NOMO-1 treated with dmso at 0.1 percent for 144 hours (cell line): ENCODE measurements at regions not wholly inside any gene's neighbourhood (a gene's known extent, or its start where the extent isn't known, plus 50 kb on each side); places are given as distances from the start of the nearest gene placed in this dataset.
A peak's percentile ranks its signal among the peaks of the same experiment; 100 is the strongest.
"Not testable (repeated sequence)": the region's sequence is repeated elsewhere in the genome, so short reads cannot be mapped to it uniquely, and the experiment has no call there.

Experiments used
- DNase-seq: peaks from one replicate; lab custom pipeline; 2025; ENCODE audit not compliant: unreplicated experiment; lab: John Stamatoyannopoulos, UW

DNA sequence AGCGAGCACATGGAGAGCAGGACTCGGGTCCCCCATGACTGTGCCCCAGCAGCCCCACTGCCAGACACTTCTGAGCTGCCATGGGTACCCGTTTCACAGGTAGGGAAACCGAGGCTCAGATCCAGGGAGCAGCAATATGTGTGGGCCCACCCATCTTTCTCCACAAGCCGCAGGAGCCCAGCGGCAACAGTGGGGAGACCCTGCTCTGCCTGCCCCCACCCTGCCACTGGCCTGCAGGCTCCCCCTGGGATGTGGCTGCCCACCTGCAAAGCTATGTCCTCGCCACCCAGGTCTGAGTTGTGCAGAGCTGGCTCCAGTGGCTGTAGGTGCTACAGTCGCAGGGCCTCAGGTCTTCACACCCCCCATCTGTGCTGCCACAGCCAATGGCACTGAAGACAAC lies 50.6 kb upstream of the C1QTNF9B start:
- DNase-seq = no peak

DNA sequence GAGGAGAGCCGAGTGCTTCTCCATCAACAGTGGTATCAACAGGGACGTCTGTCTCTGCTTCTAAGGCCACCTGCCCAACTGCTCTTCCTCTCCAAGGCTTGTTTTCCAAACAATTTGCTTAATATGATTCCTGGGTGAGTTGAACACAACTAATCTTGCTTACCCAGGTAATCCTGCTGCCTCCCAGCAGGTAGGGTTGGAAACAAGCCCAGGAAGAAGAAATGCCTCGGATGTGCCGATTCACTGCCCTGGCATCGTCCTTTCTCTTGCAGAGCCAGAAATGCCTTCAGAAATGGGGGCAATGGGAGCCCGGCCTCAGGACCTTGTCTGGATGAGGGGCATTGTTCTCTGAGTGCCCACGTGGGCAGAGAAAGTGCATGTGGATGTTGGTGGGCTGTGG lies 51.9 kb upstream of the C1QTNF9B start:
- DNase-seq = no peak

DNA sequence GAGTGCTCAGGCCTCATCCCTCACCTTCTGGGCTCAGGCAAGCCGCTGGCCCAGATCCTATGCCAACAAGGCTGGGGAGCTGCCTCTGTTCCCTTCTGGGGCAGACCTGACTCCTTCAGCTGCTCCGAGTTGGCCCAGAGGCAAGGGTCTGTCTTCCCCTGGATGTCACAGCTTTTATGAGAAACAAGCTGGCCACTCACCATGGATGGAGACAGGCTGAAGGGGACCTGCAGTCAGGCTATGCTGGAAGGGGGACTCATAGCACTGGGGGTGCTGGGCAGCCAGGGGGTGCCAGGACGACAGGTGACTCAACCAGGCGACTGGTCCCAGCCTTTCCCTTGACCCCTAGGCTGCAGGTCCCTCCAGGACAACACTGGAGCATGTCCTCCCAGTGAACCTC lies 52.4 kb upstream of the C1QTNF9B start:
- DNase-seq = no peak

DNA sequence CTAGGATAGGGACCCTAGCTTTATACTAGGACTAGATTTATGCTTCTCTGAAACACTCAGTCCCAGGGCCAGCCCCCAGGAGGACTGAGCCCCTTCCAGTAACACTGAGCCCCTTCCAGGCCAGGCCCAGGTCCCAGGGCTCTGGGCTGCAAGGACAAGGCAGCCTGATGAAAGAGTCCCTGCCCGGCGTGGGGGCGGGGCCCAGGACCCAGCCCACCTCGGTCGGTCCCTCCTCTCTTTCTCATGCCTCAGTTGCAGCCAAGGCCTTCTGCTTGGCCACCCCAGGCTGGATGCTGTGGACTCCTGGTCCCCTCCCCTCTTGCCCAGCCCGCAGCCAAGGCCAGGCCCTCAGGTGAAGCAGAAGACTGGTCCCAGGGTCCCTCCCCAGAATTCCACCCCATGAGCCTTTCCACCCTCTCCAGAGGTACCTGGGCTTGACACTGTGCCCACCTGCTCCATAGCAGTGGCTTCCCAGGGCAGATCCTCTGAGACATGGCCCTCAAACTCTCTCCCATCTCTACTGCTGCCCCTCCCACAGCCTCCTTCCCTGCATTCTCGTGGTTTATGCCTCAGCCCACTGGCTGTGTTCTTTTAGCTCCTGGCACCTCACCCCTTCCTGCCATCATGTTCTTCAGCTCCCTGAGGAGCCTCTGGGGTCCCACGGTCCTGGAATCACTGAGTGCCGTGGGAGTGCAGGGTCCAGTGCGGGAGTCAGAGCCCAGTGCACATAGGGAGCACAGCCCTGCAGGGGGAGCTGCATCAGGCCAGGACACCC lies 53.6 kb upstream of the C1QTNF9B start:
- DNase-seq = no peak

DNA sequence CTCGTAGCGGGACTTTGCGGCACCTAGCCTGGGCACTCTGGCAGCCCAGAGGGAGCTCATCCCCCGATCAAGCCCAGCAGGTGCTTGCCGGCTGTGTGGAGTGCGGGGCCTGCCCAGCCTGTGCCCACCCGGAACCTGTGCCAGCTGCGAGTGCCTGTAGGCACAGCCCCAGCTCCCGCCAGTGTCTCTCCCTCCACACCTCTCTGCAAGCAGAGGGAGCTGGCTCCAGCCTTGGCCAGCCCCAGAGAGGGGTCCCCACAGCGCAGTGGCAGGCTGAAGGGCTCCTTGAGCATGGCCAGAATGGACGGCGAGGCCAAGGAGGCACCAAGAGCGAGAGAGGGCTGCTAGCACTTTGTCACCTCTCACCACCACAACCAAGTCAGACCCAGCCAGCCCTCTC lies 55.5 kb upstream of the C1QTNF9B start:
- DNase-seq = no peak

DNA sequence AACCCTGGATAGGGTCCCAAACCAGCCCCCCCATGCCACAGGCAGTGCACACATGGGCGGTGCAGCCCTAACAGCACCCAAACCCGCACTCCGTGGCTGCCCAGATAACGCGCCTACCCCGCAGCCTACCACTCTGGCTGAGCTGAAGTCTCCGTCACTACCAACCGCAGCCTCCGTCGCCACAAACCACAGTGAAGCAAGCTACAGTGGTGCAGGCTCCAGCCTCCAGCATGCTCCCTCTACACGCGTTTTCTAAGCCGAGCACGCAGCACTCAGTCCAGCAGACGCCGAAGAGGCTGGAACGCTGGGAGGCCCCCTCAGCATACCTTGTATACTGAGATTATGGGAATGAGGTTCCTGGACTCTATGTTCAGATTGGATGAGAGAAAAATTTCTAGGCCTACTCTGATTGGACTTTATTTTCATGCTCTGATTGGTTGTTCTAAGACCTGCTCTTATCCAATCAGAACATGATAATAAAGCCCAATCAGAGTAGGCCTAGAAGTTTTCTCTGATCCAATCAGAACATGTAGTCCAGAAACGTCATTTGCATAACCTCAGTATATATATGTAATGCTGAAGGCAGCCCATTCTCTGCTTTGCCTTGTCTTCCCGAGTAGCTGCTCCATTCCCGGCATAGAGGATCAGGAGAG lies 56.7 kb upstream of the C1QTNF9B start:
- DNase-seq = no peak

DNA sequence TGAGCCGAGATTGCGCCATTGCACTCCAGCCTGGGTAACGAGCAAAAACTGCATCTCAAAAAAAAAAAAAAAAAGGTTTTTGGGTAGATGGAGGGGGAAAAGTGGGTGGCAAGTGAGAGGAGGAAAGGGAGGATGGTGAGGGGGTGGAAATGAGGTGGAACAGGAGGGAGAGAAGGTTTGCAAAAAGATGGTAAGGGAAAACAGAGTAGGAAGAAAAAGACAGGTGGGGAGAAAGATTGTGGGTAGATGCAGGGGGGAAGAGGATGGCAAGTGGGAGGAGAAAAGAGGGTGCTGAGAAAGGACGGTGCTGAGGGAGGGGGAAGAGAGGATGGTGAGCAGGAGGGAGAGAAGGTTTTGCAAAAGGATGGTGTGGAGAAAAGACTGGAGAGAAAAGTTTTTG lies 57.8 kb upstream of the C1QTNF9B start:
- no peak for DNase-seq

DNA sequence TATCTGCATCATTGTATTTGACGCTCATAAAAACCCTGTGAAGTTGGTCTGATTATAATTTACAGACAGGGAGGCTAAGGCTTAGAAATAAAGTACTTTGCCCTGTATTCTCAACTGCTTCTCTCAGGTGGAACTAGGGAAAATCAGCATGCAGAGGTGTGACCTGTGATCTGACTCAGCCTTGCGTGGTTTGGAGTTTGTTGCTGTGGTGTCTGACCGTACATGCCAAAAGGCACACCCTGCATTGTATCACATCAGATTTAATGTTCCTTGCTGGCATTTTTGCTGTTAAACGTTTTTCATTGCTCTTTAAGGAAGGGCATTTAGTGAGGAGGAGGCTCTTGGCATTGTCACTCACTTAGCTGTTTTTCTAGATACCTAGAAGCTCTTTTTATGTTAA lies 58.8 kb upstream of the C1QTNF9B start:
- no peak for DNase-seq

DNA sequence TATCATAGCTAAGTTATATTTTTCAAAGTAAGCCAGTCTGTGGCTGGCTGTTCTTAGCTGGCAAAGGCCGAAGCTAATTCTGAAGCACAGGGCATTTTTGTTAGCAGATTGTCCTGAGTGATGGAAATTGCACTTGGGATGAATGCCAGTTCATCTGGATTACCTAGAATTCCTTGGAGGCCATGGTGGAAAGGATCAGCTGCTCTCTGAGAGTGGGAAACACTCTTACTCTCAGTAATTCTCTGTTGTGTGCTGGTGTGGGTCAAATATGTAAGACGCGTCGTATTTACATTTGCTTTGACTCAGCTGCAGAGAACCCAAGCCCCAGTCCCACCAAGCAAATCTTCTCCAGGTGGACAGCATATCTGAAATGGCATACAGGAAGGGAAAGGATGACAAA lies 60.7 kb upstream of the C1QTNF9B start:
- DNase-seq = no peak

DNA sequence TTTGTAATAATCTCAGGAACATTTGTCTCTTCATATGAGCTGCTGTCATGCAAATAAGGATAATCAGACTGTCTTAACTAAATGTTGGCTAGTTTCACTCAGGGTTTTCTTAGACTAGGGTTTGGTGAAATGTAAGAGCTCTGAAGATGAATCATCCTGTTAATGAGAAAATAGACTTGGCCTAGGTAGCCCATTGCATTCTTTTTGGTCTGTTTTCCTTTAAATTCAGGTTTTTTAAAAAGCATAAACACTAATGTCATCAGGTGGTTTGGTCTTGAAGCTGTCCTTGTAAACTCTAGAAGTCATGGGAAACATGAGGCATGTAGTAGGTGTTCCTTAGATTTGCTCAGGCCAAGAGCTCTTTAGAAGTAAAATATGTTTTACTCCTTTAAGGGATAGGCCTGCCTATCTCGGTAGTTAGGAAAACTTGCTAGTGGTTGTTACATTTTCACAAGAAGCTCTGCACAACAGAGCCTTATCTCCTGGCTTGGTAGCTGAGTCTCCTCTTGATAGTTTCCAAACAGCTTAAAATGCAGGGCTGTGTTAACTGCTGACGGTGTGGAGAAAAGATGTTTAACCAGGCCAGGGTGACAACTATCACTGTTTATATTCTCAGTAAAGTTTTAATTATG lies 62.0 kb upstream of the C1QTNF9B start:
- no peak for DNase-seq

DNA sequence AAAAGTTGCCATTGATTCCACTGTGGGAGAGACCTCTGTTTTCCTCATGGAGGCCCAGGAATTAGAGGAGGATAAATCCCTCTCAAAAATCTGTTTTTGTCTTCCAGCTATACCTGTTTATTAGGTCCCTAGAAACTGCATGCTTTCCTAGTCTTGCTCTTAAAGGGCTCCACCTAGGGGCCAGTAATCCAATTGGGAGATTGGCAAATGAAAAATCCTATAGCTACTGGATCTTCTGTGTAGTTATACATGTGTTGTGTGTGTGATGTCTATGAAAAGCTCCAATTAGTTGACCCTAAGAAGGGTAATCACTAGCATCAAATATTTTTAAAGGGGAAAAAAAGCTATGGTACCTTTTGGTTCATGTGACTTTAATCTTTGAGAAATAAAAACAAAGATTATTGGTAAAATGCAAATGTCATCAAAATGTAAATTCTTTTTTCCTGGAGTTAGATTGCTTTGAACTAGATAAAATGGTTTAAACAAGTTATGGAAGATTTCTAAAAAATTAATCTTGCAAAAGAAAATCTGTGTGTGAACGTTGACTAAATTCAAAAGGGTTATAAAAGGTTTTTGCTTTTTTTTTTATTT lies 63.4 kb upstream of the C1QTNF9B start:
- DNase-seq = no peak

DNA sequence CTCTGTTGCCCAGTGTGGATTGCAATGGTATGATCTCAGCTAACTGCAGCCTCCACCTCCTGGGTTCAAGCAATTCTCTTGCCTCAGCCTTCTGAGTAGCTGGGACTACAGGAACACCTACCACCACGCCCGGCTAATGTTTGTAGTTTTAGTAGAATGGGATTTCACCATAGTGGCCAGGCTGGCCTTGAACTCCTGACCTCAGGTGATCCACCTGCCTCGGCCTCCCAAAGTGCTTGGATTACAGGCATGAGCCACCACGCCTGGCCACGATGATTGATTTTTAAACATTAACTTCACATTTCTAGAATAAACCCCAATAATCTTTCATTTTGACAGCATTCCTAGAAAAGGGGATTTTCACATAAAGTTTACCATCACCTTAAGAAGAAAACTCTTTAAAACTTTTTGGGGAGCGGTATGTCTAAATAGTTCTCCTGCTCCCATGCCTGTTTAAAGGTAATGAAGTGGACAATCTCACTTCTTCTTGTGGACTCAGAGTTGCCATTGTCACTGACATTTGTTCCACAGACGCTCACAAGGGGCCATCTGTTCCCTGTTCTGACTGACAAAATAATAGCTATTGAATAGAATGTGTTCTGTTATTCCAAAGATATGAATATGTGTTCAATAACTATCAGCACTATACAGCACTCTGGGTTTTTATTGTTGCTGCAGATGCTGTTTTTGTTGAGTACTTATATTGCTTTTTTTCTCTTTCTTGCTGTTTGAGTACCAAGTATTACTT lies 66.1 kb upstream of the C1QTNF9B start:
- no peak for DNase-seq

DNA sequence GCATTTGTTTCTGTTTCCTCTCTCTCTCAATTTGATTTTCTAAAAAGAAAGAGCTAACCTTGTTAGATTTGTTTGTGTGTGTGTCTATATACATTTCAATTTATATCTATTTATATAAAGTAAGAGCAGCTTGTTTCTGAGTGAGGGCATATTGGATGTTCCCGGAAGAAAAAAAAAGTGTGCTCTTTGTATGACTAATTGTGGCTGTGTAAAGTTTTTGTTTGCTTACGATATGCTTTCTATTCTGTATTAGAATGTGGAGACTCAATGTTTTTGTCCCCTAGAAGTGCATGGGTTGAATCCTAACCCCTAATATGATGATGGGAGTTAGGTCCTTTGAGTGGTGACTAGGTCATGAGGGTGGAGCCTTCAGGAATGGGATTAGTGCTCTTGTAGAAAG lies 66.6 kb upstream of the C1QTNF9B start:
- no peak for DNase-seq

DNA sequence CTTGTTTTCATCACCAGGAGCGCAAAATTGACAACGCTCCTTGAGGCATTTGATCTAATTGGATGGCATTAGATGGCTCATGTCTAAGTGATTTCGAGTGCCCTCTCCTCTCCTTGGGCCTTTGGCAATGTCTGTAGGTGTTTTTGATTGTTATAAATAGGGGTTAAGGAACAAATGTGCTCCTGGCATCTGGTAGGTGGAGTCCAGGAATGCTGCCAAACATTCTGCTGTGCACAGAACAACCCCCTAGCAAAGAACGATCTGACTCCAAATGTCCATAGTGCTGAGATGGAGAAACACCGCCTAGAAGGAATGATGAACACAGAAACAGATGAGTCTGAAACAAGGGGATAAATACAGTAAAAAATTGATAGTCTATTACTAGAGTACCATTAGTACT lies 68.0 kb upstream of the C1QTNF9B start:
- no peak for DNase-seq

DNA sequence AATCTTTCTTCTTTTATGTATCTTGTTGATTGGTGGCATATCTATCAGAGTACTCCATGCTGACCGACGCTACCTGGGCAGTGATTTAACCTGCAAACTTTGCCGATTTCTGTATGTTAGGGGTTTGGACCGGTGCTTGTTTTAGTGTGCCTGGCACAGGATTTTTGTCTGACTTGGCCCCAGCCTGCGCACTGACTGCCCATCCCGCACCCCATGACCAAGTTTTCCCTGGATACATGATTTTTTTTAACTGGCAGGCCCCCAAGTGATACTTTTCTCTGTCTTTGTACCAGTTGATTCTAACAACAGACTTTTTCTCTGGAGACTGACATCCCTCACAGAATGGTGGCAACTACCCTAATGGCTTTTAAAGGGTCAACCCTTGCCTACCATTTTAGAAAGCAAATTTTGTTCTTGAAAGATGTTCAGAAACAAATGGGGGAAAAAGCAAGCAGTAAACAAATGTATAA lies 69.0 kb upstream of the C1QTNF9B start:
- DNase-seq = no peak

DNA sequence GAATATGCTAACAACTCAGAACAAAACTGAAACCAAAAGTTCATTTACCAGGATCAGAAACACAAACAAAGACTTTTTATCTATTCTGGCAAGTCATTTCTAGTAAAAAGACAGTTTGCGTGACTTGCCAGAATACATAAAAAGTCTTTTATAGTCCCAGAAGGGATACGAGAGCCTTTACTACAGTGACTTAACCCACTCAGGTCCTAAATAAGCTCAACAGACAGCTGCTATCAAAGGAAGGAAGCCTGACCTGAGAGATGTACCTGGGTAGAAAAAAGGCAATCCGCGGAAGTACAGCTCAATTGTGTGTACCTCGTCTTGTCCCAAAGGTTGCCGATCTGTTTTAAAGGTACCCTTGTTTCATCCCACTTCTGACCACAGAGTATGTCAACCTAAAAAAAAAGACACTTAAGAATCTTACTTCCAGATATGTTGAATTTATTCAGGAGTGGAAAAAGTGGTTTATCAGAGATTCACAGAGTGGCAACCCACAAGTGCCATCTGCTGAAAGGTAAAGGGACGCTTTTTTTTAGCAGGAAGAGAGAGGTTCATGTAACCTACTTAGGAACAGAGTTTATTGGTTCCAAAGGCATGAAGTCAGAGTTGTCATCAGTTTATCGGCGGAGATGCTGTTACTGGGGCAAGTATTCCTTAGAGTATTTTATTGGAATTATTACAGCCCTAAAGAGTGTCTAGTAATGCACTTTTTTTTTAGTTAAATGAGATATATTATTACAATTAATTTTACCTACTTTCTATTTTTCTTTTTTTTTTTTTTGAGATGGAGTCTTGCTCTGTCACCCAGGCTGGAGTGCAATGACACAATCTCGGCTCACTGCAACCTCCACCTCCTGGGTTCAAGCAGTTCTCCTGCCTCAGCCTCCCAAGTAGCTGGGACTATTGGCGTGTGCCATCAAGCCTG lies 69.7 kb upstream of the C1QTNF9B start:
- DNase-seq = no peak

DNA sequence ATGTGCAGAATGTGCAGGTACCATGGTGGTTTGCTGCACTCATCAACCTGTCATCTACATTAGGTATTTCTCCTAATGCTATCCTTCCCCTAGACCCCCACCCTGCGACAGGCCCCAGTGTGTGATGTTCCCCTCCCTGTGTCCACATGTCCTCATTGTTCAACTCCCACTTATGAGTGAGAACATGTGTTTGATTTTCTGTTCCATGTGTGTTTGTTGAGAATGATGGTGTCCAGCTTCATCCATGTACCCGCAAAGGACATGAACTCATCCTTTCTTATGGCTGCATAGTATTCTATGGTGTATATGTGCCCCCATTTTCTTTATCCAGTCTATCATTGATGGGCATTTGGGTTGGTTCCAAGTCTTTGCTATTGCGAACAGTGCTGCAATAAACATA lies 70.5 kb upstream of the C1QTNF9B start:
- DNase-seq = not testable (repeated sequence)

DNA sequence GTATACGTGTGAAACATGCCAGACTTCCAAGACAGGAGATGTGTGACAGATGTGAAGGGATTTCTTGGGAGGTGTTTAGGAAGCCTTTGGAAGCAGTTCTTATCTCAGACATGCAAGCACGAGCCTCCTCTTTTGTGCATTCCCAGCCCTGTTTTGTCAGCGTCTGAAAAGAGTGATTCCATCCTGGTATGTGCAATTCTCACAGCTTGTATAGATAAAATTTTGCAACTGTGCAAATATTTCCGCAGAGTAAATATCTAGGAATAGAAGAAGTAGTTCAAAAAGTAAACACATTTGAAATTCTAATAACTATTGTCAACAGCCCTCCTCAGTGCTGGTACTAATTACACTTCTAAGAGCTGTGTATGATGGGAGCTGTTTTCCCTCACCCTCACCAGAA lies 72.3 kb upstream of the C1QTNF9B start:
- DNase-seq = no peak

DNA sequence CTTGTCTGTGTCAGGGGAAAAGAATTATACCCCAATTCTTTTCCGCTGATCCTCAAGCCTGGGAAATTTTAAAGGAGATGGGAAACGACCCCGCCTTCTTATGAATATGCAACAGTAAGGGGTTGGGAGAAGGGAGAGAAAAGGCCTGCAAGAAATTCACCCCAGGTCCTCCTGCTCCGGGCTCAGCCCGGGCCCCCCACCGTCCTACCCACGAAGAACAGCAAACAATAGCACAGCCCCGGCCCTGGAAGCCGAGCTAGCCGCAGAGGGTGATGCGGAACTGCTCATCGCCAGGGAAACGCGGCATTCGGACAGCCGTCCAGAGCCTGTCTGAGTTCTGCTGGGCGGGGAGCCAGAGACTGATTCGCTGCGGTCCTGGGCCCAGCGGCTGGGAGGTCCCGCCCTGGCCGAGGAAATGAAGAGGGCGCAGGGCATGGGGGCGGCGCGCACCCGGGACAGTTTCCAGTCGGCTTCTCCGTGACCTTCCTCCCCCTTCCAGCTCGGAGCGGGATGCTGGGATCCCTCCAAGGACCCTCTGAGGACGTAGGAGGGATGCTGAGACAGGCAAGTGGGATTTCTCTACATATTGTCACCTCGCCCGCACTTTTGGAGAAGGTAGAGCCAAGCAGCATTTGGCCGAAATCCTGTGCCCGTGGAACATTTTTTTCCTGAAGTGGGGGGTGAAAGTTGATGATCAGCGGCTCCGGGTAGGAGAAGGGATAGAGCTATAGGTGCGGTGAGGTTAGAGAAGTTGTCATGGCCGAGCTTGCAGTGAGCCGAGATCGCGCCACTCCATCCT lies 82.3 kb upstream of the C1QTNF9B start:
- peak; percentile 56 for DNase-seq
